ENCODE measurements at regions not wholly inside any gene's neighbourhood (a gene's known extent, or its start where the extent isn't known, plus 50 kb on each side); places are given as distances from the start of the nearest gene placed in this dataset.

GRCh38 chr14:97401714-97402113 lies 604.5 kb downstream of the VRK1 start:
- peak overlapping the region; percentile 7 to 17 for H3K27ac ChIP-seq (ENCODE audit: low read depth in 2 of 2, low read length in 2 of 2)
- H3K4me1 ChIP-seq (ENCODE audit: control insufficient read depth in 2 of 2, insufficient read depth in 2 of 2, low read length in 2 of 2): peaks cover 10 to 18% of the 10 kb centered on the region in 2 donors
- no peaks in the 10 kb centered on the region for H3K36me3 ChIP-seq (ENCODE audit: control insufficient read depth in 2 of 2, insufficient read depth in 2 of 2, low read length in 2 of 2)
- peaks cover 0 to 2% of the 10 kb centered on the region in 2 donors for H3K9me3 ChIP-seq (ENCODE audit: control insufficient read depth in 2 of 2, low read length in 2 of 2)
- H3K4me3 ChIP-seq (ENCODE audit: low read length in 2 of 2): no peak overlapping the region
- no peak overlapping the region for H3K9ac ChIP-seq (ENCODE audit: low read depth in 1 of 2, low read length in 2 of 2)
- H3K27me3 ChIP-seq (ENCODE audit: control insufficient read depth in 2 of 2, insufficient read depth in 2 of 2, low read length in 2 of 2): no peaks in the 10 kb centered on the region

- H3K36me3 ChIP-seq (ENCODE audit: control insufficient read depth in 2 of 2, insufficient read depth in 2 of 2, low read length in 2 of 2): no peaks in the 10 kb centered on the region
- peaks cover 10 to 18% of the 10 kb centered on the region in 2 donors for H3K4me1 ChIP-seq (ENCODE audit: control insufficient read depth in 2 of 2, insufficient read depth in 2 of 2, low read length in 2 of 2)
- H3K27me3 ChIP-seq (ENCODE audit: control insufficient read depth in 2 of 2, insufficient read depth in 2 of 2, low read length in 2 of 2): no peaks in the 10 kb centered on the region
- H3K9me3 ChIP-seq (ENCODE audit: control insufficient read depth in 2 of 2, low read length in 2 of 2): peaks cover 0 to 2% of the 10 kb centered on the region in 2 donors
- peak overlapping the region; percentile 7 to 17 for H3K27ac ChIP-seq (ENCODE audit: low read depth in 2 of 2, low read length in 2 of 2)
- no peak overlapping the region for H3K4me3 ChIP-seq (ENCODE audit: low read length in 2 of 2)
- no peak overlapping the region for H3K9ac ChIP-seq (ENCODE audit: low read depth in 1 of 2, low read length in 2 of 2)
Measured at GRCh38 chr14:97402279-97402678, 605.1 kb downstream of the VRK1 start.

GRCh38 chr14:97407701-97408407 lies 610.7 kb downstream of the VRK1 start:
- Histone ChIP-seq H3K9me3 (ENCODE audit: control insufficient read depth in 2 of 2, low read length in 2 of 2) (no peaks in the 10 kb centered on the region), H3K36me3 (ENCODE audit: control insufficient read depth in 2 of 2, insufficient read depth in 2 of 2, low read length in 2 of 2) (no peaks in the 10 kb centered on the region), H3K4me1 (ENCODE audit: control insufficient read depth in 2 of 2, insufficient read depth in 2 of 2, low read length in 2 of 2) (no peaks in the 10 kb centered on the region), H3K27ac (ENCODE audit: low read depth in 2 of 2, low read length in 2 of 2) (no peak overlapping the region), H3K4me3 (ENCODE audit: low read length in 2 of 2) (no peak overlapping the region), H3K9ac (ENCODE audit: low read depth in 1 of 2, low read length in 2 of 2) (no peak overlapping the region), H3K27me3 (ENCODE audit: control insufficient read depth in 2 of 2, insufficient read depth in 2 of 2, low read length in 2 of 2) (peaks cover 19 to 23% of the 10 kb centered on the region in 2 donors)

GRCh38 chr14:97408503-97408902 lies 611.3 kb downstream of the VRK1 start:
- Histone ChIP-seq H3K27ac (ENCODE audit: low read depth in 2 of 2, low read length in 2 of 2) (no peak overlapping the region), H3K4me1 (ENCODE audit: control insufficient read depth in 2 of 2, insufficient read depth in 2 of 2, low read length in 2 of 2) (no peaks in the 10 kb centered on the region), H3K9me3 (ENCODE audit: control insufficient read depth in 2 of 2, low read length in 2 of 2) (no peaks in the 10 kb centered on the region), H3K27me3 (ENCODE audit: control insufficient read depth in 2 of 2, insufficient read depth in 2 of 2, low read length in 2 of 2) (peaks cover 19 to 27% of the 10 kb centered on the region in 2 donors), H3K4me3 (ENCODE audit: low read length in 2 of 2) (no peak overlapping the region), H3K36me3 (ENCODE audit: control insufficient read depth in 2 of 2, insufficient read depth in 2 of 2, low read length in 2 of 2) (no peaks in the 10 kb centered on the region), H3K9ac (ENCODE audit: low read depth in 1 of 2, low read length in 2 of 2) (no peak overlapping the region)

- no peak overlapping the region for H3K27ac ChIP-seq (ENCODE audit: low read depth in 2 of 2, low read length in 2 of 2)
- H3K9me3 ChIP-seq (ENCODE audit: control insufficient read depth in 2 of 2, low read length in 2 of 2): no peaks in the 10 kb centered on the region
- peaks cover 19 to 28% of the 10 kb centered on the region in 2 donors for H3K27me3 ChIP-seq (ENCODE audit: control insufficient read depth in 2 of 2, insufficient read depth in 2 of 2, low read length in 2 of 2)
- H3K4me1 ChIP-seq (ENCODE audit: control insufficient read depth in 2 of 2, insufficient read depth in 2 of 2, low read length in 2 of 2): no peaks in the 10 kb centered on the region
- no peak overlapping the region for H3K9ac ChIP-seq (ENCODE audit: low read depth in 1 of 2, low read length in 2 of 2)
- H3K36me3 ChIP-seq (ENCODE audit: control insufficient read depth in 2 of 2, insufficient read depth in 2 of 2, low read length in 2 of 2): no peaks in the 10 kb centered on the region
- no peak overlapping the region for H3K4me3 ChIP-seq (ENCODE audit: low read length in 2 of 2)
Measured at GRCh38 chr14:97408937-97409815, 612.0 kb downstream of the VRK1 start.

GRCh38 chr14:97410667-97411620 lies 613.8 kb downstream of the VRK1 start:
- Histone ChIP-seq H3K4me3 (ENCODE audit: low read length in 2 of 2) (no peak overlapping the region), H3K27ac (ENCODE audit: low read depth in 2 of 2, low read length in 2 of 2) (no peak overlapping the region)

GRCh38 chr14:97411938-97412612 lies 614.9 kb downstream of the VRK1 start:
- Histone ChIP-seq H3K27me3 (ENCODE audit: control insufficient read depth in 2 of 2, insufficient read depth in 2 of 2, low read length in 2 of 2) (peaks cover 22 to 31% of the 10 kb centered on the region in 2 donors), H3K27ac (ENCODE audit: low read depth in 2 of 2, low read length in 2 of 2) (no peak overlapping the region), H3K9ac (ENCODE audit: low read depth in 1 of 2, low read length in 2 of 2) (no peak overlapping the region), H3K36me3 (ENCODE audit: control insufficient read depth in 2 of 2, insufficient read depth in 2 of 2, low read length in 2 of 2) (no peaks in the 10 kb centered on the region), H3K4me1 (ENCODE audit: control insufficient read depth in 2 of 2, insufficient read depth in 2 of 2, low read length in 2 of 2) (no peaks in the 10 kb centered on the region), H3K4me3 (ENCODE audit: low read length in 2 of 2) (no peak overlapping the region), H3K9me3 (ENCODE audit: control insufficient read depth in 2 of 2, low read length in 2 of 2) (no peaks in the 10 kb centered on the region)

More at GRCh38 chr14:97410667-97411620, 613.8 kb downstream of the VRK1 start:
- no peaks in the 10 kb centered on the region for H3K9me3 ChIP-seq (ENCODE audit: control insufficient read depth in 2 of 2, low read length in 2 of 2)
- no peaks in the 10 kb centered on the region for H3K36me3 ChIP-seq (ENCODE audit: control insufficient read depth in 2 of 2, insufficient read depth in 2 of 2, low read length in 2 of 2)
- peaks cover 19 to 31% of the 10 kb centered on the region in 2 donors for H3K27me3 ChIP-seq (ENCODE audit: control insufficient read depth in 2 of 2, insufficient read depth in 2 of 2, low read length in 2 of 2)
- no peak overlapping the region for H3K9ac ChIP-seq (ENCODE audit: low read depth in 1 of 2, low read length in 2 of 2)
- no peaks in the 10 kb centered on the region for H3K4me1 ChIP-seq (ENCODE audit: control insufficient read depth in 2 of 2, insufficient read depth in 2 of 2, low read length in 2 of 2)

GRCh38 chr14:97413022-97413539 lies 615.9 kb downstream of the VRK1 start:
- Histone ChIP-seq H3K27ac (ENCODE audit: low read depth in 2 of 2, low read length in 2 of 2) (no peak overlapping the region), H3K27me3 (ENCODE audit: control insufficient read depth in 2 of 2, insufficient read depth in 2 of 2, low read length in 2 of 2) (peaks cover 22 to 28% of the 10 kb centered on the region in 2 donors), H3K4me3 (ENCODE audit: low read length in 2 of 2) (peak overlapping the region in 1 of 2 donors; percentile 28), H3K9me3 (ENCODE audit: control insufficient read depth in 2 of 2, low read length in 2 of 2) (no peaks in the 10 kb centered on the region), H3K9ac (ENCODE audit: low read depth in 1 of 2, low read length in 2 of 2) (no peak overlapping the region), H3K4me1 (ENCODE audit: control insufficient read depth in 2 of 2, insufficient read depth in 2 of 2, low read length in 2 of 2) (no peaks in the 10 kb centered on the region), H3K36me3 (ENCODE audit: control insufficient read depth in 2 of 2, insufficient read depth in 2 of 2, low read length in 2 of 2) (no peaks in the 10 kb centered on the region)

Measured in mucosa of rectum (tissue), 2 donors.